Stomach smooth muscle (tissue), 2 donors: ENCODE measurements at regions not wholly inside any gene's neighbourhood (a gene's known extent, or its start where the extent isn't known, plus 50 kb on each side); places are given as distances from the start of the nearest gene placed in this dataset.
"Not testable (repeated sequence)": the region's sequence is repeated elsewhere in the genome, so short reads cannot be mapped to it uniquely, and the experiment has no call there.

Source experiments
- H3K27ac ChIP-seq: one replicate; pipeline ENCODE4 v1.7.0; 2013; ENCODE audit warnings: mild to moderate bottlenecking, low read length, inconsistent platforms
- H3K27me3 ChIP-seq, 2 donors: one replicate each; pipeline ENCODE4 v1.7.0; 2013; ENCODE audit warnings: low read length in 2 of 2; ENCODE audit not compliant: insufficient read depth in 2 of 2, control insufficient read depth in 1 of 2
- H3K36me3 ChIP-seq, 2 donors: one replicate each; pipeline ENCODE4 v1.7.0; 2013; ENCODE audit warnings: low read length in 2 of 2; ENCODE audit not compliant: control insufficient read depth in 2 of 2, insufficient read depth in 2 of 2
- H3K4me1 ChIP-seq: one replicate; pipeline ENCODE4 v1.7.0; 2013; ENCODE audit warnings: low read length; ENCODE audit not compliant: control insufficient read depth, insufficient read depth
- H3K4me3 ChIP-seq, 2 donors: one replicate each; pipeline ENCODE4 v1.7.0; 2013; ENCODE audit warnings: low read length in 2 of 2
- H3K9ac ChIP-seq, 2 donors: one replicate each; pipeline ENCODE4 v1.7.0; 2013; ENCODE audit warnings: low read length in 2 of 2, mild to moderate bottlenecking in 1 of 2
- H3K9me3 ChIP-seq, 2 donors: one replicate each; pipeline ENCODE4 v1.7.0; 2013; ENCODE audit warnings: low read length in 2 of 2; ENCODE audit not compliant: control insufficient read depth in 2 of 2
- donor health status: healthy.
- donor health status: Pancreatic carcinoma.

DNA sequence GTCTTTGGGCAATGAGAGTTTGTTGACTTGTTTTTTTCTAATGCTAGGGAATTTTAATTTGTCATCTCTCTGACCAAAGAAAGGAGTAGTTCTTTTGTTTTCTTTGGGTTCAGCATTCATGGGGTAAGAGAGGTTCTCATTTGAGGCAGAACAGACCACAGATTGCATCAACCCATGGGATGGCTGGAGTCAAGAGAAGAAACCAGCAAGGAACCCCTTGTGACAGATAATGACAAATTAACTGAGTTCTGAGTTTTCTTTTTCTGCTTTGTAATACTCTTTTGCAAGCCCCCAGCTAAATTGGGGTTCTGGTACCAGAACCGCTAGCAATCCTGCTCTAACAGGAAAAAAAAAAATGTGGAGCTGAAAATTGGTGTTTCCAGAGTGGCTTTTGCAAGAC, 864.1 kb downstream of the DIAPH3 start:
- Histone ChIP-seq H3K9me3 (no peaks in the 10 kb centered on the region), H3K9ac (no peak overlapping the region), H3K4me3 (no peak overlapping the region), H3K27me3 (no peaks in the 10 kb centered on the region), H3K27ac (no peak overlapping the region), H3K4me1 (no peaks in the 10 kb centered on the region), H3K36me3 (no peaks in the 10 kb centered on the region)

DNA sequence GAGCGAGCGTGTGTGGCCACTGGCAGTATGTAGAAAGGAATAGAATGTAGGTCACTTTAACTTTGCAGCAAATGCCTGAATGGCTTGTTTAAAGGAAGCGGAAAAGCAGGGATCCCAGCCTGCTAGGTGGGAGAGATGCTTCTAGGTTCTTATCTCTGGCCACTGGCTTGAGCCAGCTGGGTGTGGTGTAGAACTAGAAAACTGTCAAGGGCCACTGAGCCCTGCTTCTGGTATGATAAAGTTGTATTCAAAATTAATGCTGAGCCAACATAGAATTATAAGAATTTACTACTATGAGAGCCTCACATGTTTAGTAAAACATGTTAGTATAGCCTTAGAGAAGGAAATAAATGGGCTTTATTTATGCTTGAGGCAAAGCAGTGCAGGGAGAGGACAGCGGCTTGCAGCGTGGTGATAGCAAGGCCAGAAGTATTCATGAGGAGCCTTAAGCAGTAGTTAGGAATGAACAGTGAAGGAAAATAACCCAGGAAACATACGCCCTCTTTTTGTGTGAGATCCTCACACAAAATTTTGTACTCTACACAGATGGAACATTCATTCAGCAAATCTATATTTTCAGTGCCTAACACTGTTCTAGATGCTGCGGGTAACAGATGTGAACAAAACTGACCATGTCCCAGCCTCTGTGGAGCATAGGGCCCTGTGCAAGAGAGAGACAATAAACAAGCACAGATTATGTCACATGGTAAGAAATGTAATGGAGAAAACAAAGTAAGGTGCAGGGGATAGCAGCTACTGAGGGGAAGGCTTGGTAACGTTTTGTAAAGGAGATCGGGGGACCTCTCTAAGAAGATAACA, 863.2 kb downstream of the DIAPH3 start:
- Histone ChIP-seq H3K9me3 (no peaks in the 10 kb centered on the region), H3K36me3 (no peaks in the 10 kb centered on the region), H3K4me1 (no peaks in the 10 kb centered on the region), H3K27ac (no peak overlapping the region), H3K4me3 (no peak overlapping the region), H3K27me3 (no peaks in the 10 kb centered on the region), H3K9ac (no peak overlapping the region)

DNA sequence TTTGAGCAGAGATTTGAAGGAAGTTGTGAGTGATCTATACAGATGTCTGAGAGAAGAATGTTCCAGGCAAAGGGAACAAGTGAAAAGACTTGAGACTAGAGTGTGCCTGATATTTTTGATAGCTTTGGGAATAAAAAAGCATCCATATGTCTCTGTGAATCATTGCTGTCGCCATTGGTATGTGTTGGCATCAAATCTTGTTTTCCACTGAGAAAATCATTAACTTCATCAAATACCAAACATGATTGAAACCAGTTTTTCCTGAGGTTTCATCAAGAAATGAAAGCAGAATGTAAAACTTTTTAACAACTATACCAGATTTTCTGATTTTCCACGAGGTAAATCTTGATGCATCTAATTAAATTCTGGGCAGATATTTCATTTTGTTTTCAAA, 862.6 kb downstream of the DIAPH3 start:
- Histone ChIP-seq H3K4me3 (no peak overlapping the region), H3K9me3 (no peaks in the 10 kb centered on the region), H3K4me1 (no peaks in the 10 kb centered on the region), H3K9ac (no peak overlapping the region), H3K36me3 (no peaks in the 10 kb centered on the region), H3K27me3 (no peaks in the 10 kb centered on the region), H3K27ac (no peak overlapping the region)

DNA sequence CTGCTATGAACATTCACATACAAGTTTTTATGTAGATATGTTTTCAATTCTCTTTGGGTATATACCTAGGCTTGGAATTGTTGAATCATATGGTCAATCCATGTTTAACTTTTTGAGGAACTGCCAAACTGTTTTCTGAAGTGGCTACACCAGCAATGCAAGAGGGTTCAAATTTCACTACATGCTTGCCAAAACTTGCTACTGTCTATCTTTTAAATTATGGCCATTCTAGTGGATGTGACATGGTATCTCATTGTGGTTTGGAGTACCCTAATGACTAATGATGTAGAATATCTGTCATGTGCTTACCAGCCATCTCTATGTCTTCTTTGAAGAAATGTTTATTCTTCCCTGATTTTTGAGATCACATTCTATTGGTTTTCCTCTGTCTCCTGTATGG, 860.3 kb downstream of the DIAPH3 start:
- no peaks in the 10 kb centered on the region for H3K27me3 ChIP-seq
- H3K9me3 ChIP-seq, result no peaks in the 10 kb centered on the region
- H3K4me3 ChIP-seq, result no peak overlapping the region
- no peaks in the 10 kb centered on the region for H3K4me1 ChIP-seq
- no peaks in the 10 kb centered on the region for H3K36me3 ChIP-seq
- no peak overlapping the region for H3K9ac ChIP-seq
- H3K27ac ChIP-seq, result no peak overlapping the region

DNA sequence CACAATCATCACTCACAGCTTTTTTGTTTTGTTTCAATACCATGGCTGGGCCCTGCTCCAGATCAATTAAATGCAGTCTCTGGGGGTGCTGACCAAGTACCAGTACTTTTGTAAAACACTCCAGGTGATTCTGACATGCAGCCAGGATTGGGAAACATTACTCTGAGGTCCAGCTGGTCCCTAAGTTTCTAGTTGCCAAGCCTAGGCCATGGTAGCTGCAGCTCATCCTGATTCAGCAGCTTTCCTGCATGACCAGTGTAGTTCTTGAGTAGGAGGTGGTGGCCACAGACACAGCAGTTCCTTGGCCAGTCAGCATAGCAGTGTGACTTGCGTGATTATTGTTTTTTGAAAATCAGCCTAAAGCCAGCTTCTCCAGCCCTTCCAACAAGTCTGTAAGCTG, 859.1 kb downstream of the DIAPH3 start:
- Histone ChIP-seq H3K36me3 (no peaks in the 10 kb centered on the region), H3K4me1 (no peaks in the 10 kb centered on the region), H3K9ac (no peak overlapping the region), H3K27me3 (no peaks in the 10 kb centered on the region), H3K4me3 (no peak overlapping the region), H3K9me3 (no peaks in the 10 kb centered on the region), H3K27ac (no peak overlapping the region)

DNA sequence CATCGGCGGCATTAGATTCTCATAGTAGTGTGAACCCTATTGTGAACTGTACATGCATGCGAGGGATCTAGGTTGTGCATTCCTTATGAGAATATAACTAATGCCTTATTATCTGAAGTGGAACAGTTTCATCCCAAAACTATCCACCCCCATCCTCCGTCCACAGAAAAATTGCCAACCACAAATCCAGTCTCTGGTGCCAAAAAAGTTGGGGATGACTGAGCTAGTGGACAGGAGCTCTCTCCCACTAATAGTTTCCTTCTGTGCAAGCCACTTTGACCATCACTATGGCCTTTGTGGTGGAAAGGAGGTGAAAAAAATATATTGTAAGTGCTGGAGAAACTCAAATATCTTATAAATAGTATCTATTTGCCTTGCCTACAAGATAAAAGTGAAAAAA, 857.8 kb downstream of the DIAPH3 start:
- Histone ChIP-seq H3K27me3 (no peaks in the 10 kb centered on the region), H3K36me3 (no peaks in the 10 kb centered on the region), H3K9me3 (no peaks in the 10 kb centered on the region), H3K9ac (no peak overlapping the region), H3K27ac (no peak overlapping the region), H3K4me3 (no peak overlapping the region), H3K4me1 (no peaks in the 10 kb centered on the region)

DNA sequence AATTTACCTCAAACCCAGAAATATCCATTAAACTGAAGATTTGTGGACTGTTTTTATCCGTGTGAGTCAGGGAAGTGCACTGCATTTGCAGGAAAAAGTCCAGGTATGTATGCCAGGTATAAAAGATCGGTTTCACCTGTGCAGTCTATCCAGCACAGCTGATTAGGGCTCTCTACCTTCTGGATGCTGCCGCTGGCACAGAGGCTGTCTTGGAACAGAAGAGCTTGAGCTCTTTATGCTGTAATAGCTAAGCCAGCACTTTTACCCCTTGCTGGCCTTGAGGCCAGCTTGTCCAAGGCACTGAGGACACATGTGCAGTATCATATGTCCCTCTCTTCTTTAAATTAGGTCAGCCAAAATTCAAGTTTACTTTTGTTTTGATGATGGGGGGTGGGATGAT, 851.0 kb downstream of the DIAPH3 start:
- no peaks in the 10 kb centered on the region for H3K4me1 ChIP-seq
- H3K27ac ChIP-seq, result no peak overlapping the region
- H3K9ac ChIP-seq, result no peak overlapping the region
- H3K27me3 ChIP-seq, result no peaks in the 10 kb centered on the region
- no peaks in the 10 kb centered on the region for H3K9me3 ChIP-seq
- no peak overlapping the region for H3K4me3 ChIP-seq
- no peaks in the 10 kb centered on the region for H3K36me3 ChIP-seq

DNA sequence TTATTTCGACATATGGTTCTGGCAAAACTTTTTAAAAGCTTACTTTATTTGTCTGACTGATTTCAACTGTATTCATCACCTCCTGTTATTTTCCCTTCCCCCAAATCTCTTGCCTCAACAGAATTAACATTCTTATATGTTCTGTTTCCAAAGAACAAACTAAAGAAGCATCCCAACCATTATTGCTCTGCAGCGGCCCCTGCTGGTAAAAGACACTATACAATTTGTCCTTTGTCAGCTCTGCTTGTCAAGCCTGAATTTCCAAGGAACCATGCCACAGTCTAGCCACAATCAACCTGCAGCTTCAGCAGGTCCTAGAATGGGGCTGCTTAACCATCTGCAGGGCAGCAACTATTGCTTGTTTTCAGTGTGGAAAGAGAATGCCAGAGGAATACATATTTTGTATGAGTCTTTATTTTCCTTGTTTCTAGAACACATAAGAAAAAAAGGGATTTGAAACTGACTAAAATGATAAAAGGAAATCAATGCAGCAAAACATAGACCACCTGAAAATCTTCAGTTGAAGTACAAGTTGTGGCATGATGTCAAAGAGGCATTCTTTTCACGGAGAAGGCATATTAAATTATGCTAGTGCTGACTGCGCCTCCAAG, 845.3 kb downstream of the DIAPH3 start:
- no peaks in the 10 kb centered on the region for H3K4me1 ChIP-seq
- no peaks in the 10 kb centered on the region for H3K27me3 ChIP-seq
- no peak overlapping the region for H3K9ac ChIP-seq
- H3K36me3 ChIP-seq, result no peaks in the 10 kb centered on the region
- H3K9me3 ChIP-seq, result no peaks in the 10 kb centered on the region
- no peak overlapping the region for H3K4me3 ChIP-seq
- no peak overlapping the region for H3K27ac ChIP-seq

DNA sequence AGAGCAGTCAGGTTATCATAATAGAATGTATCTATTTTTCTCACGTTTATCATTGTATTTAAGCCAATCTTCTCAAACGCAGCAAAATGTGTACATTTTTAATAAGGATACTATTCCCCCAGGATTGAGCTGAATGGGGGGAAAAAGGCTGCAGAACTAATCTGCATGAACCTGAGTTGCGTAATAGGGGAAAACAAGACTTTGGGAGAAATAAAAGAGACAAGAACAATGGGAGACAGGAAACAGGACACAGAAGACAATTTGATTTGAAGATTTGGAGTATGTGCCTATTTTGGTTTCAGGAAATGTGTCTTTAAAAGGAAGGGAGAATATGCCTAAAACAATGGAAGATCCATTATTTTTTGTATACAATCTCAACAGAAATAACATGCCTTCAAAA, 844.5 kb downstream of the DIAPH3 start:
- no peak overlapping the region for H3K4me3 ChIP-seq
- H3K4me1 ChIP-seq, result no peaks in the 10 kb centered on the region
- H3K9ac ChIP-seq, result no peak overlapping the region
- H3K27me3 ChIP-seq, result no peaks in the 10 kb centered on the region
- H3K27ac ChIP-seq, result no peak overlapping the region
- H3K36me3 ChIP-seq, result no peaks in the 10 kb centered on the region
- H3K9me3 ChIP-seq, result no peaks in the 10 kb centered on the region

DNA sequence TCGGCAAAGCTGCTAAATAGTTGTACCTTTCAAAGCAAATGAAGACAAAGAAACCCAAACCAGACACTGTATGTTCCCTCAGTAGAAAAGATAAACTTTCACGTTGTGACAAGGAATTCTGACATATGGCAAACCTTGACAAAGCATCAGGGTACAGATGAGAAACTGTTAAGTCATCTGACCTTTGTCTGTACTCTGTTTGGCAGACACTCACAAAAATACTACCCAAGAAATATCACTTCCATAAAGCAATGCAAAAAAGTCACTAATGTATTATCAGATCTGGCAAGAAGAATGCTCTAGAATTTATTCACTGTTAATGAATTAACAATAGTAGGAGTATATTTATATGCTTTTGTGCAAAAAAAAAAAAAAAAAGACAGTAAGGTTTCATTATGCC, 843.7 kb downstream of the DIAPH3 start:
- H3K36me3 ChIP-seq, result no peaks in the 10 kb centered on the region
- no peak overlapping the region for H3K9ac ChIP-seq
- no peaks in the 10 kb centered on the region for H3K27me3 ChIP-seq
- H3K27ac ChIP-seq, result no peak overlapping the region
- no peak overlapping the region for H3K4me3 ChIP-seq
- no peaks in the 10 kb centered on the region for H3K9me3 ChIP-seq
- H3K4me1 ChIP-seq, result no peaks in the 10 kb centered on the region

DNA sequence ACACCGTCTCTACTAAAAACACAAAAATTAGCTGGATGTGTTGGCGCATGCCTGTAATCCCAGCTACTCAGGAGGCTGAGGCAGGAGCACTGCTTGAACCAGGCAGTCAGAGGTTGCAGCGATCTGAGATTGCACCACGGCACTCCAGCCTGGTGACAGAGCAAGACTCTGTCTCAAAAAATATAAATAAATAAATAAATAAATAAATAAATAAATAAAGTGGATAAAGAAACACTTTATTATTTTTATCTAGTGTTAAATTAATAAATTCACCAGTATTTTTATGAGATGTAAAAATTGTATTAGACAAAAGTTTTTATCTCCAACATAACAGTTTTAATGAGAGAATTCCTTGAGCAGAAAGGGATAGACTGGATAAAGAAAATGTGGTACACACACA, 839.3 kb downstream of the DIAPH3 start:
- not testable (repeated sequence) for H3K27me3 ChIP-seq, H3K9ac ChIP-seq, H3K4me1 ChIP-seq, H3K4me3 ChIP-seq, H3K27ac ChIP-seq, H3K36me3 ChIP-seq, H3K9me3 ChIP-seq
